ENCODE measurements at regions not wholly inside any gene's neighbourhood (a gene's known extent, or its start where the extent isn't known, plus 50 kb on each side); places are given as distances from the start of the nearest gene placed in this dataset.

DNA sequence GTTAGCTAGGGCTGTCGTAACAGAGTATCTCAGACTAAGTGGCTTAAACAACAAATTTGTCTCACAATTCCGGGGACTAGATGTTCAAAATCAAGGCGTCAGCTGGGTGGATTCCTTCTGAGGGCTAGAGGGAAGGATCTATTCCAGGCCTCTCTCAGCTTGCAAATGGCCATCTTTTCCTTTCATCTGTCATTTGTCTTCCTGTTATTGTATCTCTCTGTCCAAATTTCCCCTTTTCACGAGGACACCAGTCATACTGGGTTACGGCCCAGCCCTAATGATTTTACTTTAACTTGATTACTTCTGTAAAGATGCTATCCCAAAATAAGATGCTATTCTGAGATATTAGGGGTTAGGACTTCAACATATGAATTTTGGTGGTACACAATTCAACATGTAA lies 119.0 kb upstream of the CPSF6 start:
- no peak overlapping the region for H3K4me3 ChIP-seq
- H3K9me3 ChIP-seq: no peaks in the 10 kb centered on the region
- no peaks in the 10 kb centered on the region for H3K36me3 ChIP-seq
- TF ChIP-seq, protein P1, sequence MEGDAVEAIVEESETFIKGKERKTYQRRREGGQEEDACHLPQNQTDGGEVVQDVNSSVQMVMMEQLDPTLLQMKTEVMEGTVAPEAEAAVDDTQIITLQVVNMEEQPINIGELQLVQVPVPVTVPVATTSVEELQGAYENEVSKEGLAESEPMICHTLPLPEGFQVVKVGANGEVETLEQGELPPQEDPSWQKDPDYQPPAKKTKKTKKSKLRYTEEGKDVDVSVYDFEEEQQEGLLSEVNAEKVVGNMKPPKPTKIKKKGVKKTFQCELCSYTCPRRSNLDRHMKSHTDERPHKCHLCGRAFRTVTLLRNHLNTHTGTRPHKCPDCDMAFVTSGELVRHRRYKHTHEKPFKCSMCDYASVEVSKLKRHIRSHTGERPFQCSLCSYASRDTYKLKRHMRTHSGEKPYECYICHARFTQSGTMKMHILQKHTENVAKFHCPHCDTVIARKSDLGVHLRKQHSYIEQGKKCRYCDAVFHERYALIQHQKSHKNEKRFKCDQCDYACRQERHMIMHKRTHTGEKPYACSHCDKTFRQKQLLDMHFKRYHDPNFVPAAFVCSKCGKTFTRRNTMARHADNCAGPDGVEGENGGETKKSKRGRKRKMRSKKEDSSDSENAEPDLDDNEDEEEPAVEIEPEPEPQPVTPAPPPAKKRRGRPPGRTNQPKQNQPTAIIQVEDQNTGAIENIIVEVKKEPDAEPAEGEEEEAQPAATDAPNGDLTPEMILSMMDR (IDR thresholded peaks at IDR 0.05): no peak
- no peak overlapping the region for H3K27ac ChIP-seq
- no peaks in the 10 kb centered on the region for H3K27me3 ChIP-seq
- DNase-seq: no peak
- H3K4me1 ChIP-seq: peaks cover 0 to 8% (median 0%) of the 10 kb centered on the region in 4 donors

GRCh38 chr12:69123311-69123710 lies 116.1 kb upstream of the CPSF6 start:
- H3K36me3 ChIP-seq: no peaks in the 10 kb centered on the region
- H3K27ac ChIP-seq: no peak overlapping the region
- TF ChIP-seq, protein P1 (IDR thresholded peaks at IDR 0.05): no peak
- no peak for TF ChIP-seq POLR2A (IDR thresholded peaks at IDR 0.05)
- no peaks in the 10 kb centered on the region for H3K9me3 ChIP-seq
- no peak for DNase-seq
- H3K27me3 ChIP-seq: no peaks in the 10 kb centered on the region
- H3K4me3 ChIP-seq: no peak overlapping the region
- peaks cover 0 to 8% (median 0%) of the 10 kb centered on the region in 4 donors for H3K4me1 ChIP-seq

- Histone ChIP-seq H3K27me3 (no peaks in the 10 kb centered on the region), H3K36me3 (no peaks in the 10 kb centered on the region), H3K4me3 (no peak overlapping the region), H3K9me3 (no peaks in the 10 kb centered on the region), H3K27ac (peak overlapping the region in 1 of 4 donors; percentile 8), H3K4me1 (peaks cover 0 to 8% (median 0%) of the 10 kb centered on the region in 4 donors)
- no peak for DNase-seq
- TF ChIP-seq, protein P1 (IDR thresholded peaks at IDR 0.05): no peak
- TF ChIP-seq POLR2A (IDR thresholded peaks at IDR 0.05): no peak
Measured at GRCh38 chr12:69123919-69124638, 115.3 kb upstream of the CPSF6 start.

DNA sequence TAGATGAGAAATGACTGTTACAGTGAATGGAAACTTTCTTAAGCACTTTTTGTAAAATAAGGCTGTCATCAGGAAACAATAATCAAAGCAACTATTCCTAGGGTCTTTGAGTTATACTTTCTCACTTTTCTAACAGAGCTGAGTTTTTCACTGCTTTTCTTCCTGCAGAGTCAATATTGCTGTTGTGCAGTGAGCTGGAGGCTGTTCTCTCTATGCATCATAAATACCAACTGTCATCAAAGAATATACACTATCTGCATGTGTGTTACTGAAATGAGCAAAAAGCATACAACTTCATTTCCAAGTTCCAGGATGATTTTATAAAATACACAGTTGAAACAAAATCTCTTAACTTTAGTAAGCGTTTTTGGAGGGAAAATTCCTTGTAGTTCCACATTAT lies 110.4 kb upstream of the CPSF6 start:
- Histone ChIP-seq H3K4me1 (peaks cover 0 to 8% (median 0%) of the 10 kb centered on the region in 4 donors), H3K27me3 (no peaks in the 10 kb centered on the region), H3K9me3 (no peaks in the 10 kb centered on the region), H3K27ac (no peak overlapping the region), H3K36me3 (no peaks in the 10 kb centered on the region), H3K4me3 (no peak overlapping the region)
- no peak for DNase-seq
- no peak for TF ChIP-seq POLR2A (IDR thresholded peaks at IDR 0.05)
- TF ChIP-seq, protein P1 (IDR thresholded peaks at IDR 0.05): no peak

DNA sequence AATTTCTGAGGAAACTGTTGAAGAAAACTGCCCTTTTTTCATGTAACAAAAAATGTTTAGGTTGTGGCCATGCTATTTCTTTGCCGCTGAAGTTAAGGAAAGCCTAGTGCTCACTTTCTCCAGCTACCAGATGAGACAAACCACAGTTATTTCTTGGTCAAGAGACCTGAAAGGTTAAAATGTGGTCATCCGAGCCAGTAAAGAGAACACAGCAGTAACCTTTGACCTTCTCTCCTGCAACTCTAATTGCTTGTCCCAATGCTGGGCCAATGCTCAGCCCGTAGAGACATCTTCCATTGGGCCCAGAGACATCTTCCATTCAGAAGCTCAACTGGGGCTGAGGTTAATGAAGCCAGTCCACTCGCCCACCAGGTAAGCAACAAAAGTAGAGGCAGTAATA lies 109.8 kb upstream of the CPSF6 start:
- Histone ChIP-seq H3K4me3 (no peak overlapping the region), H3K36me3 (no peaks in the 10 kb centered on the region), H3K27ac (no peak overlapping the region), H3K4me1 (peaks cover 0 to 4% (median 0%) of the 10 kb centered on the region in 4 donors), H3K27me3 (no peaks in the 10 kb centered on the region), H3K9me3 (no peaks in the 10 kb centered on the region)
- DNase-seq: no peak
- TF ChIP-seq, protein P1 (IDR thresholded peaks at IDR 0.05): no peak
- TF ChIP-seq POLR2A (IDR thresholded peaks at IDR 0.05): no peak

Data from Peyer's patch (tissue), 4 donors.